MM.1S (cell line): ENCODE measurements at regions not wholly inside any gene's neighbourhood (a gene's known extent, or its start where the extent isn't known, plus 50 kb on each side); places are given as distances from the start of the nearest gene placed in this dataset.

Experiments used
- EZH2 ChIP-seq: fragments of 300-600 bp; sonication (generic); optimal IDR thresholded peaks from 2 replicates; pipeline ENCODE3; 2017; ENCODE audit warnings: low read depth, mild to moderate bottlenecking, antibody characterized with exemption, low read length, mixed read lengths
- EZH2phosphoT487 ChIP-seq: fragments of 300-600 bp; sonication (generic); IDR thresholded peaks from 2 replicates; pipeline ENCODE4 v1.6.1; 2018; ENCODE audit warnings: antibody characterized with exemption, low read length
- TF ChIP-seq, protein P1 (sequence below): fragments of 300-600 bp; sonication (generic); IDR thresholded peaks from 2 replicates; pipeline ENCODE4 v1.5.1; 2016; ENCODE audit warnings: antibody characterized with exemption, low read length, mixed read lengths

DNA sequence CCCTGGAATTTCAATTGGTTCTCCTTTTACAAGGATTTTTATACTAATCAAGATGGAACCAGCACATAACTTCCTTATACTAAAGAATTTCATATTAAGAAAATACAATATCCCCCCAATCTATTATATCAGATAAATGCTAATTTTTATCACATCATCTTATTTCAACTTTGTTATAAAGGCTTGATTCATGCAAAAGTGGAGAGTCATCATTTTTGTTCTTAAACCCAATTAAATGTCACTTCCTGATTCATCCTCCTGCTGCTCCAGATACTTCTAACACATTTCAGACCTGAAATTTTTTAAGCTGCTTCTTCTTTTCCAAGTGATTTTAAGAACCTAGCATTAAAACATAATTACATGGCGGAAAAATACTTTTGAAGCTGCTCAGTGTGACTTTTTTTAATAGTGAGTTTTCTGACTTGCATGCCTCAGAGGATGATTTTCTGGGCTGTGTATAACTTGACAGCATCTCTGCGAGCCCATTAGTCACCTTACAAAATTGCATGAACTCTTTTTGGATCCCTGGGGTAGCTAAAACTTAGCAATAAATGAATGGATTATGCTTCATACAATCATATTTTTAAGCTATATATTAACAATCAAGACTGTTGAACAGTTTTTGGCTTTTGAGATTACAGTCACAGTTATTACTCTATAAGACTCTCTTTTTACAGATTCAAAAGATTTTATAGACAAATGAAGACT is 134.1 kb downstream of the ELOVL4 start:
- TF ChIP-seq, protein P1, sequence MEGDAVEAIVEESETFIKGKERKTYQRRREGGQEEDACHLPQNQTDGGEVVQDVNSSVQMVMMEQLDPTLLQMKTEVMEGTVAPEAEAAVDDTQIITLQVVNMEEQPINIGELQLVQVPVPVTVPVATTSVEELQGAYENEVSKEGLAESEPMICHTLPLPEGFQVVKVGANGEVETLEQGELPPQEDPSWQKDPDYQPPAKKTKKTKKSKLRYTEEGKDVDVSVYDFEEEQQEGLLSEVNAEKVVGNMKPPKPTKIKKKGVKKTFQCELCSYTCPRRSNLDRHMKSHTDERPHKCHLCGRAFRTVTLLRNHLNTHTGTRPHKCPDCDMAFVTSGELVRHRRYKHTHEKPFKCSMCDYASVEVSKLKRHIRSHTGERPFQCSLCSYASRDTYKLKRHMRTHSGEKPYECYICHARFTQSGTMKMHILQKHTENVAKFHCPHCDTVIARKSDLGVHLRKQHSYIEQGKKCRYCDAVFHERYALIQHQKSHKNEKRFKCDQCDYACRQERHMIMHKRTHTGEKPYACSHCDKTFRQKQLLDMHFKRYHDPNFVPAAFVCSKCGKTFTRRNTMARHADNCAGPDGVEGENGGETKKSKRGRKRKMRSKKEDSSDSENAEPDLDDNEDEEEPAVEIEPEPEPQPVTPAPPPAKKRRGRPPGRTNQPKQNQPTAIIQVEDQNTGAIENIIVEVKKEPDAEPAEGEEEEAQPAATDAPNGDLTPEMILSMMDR: no peak
- no peak for TF ChIP-seq EZH2phosphoT487
- TF ChIP-seq EZH2: no peak
